GM23338 (cell line): ENCODE measurements at regions not wholly inside any gene's neighbourhood (a gene's known extent, or its start where the extent isn't known, plus 50 kb on each side); places are given as distances from the start of the nearest gene placed in this dataset.

Experiments
- ATAC-seq: fragments of 200-7000 bp; cut with Tn5 transposase; 3 replicates; pipeline ENCODE4 v1.9.1; 2020
- DNase-seq: peaks from one replicate; pipeline ENCODE4 v3.0.0-alpha.2; 2015; ENCODE audit warnings: low spot score
- H2AFZ ChIP-seq: fragments of 200-600 bp; sonication (generic); 2 replicates; pipeline ENCODE4 v1.8.0; 2016; ENCODE audit warnings: antibody characterized with exemption, mild to moderate bottlenecking, moderate library complexity
- H3F3A ChIP-seq: fragments of 200-600 bp; sonication (generic); replicated peaks from 2 replicates; pipeline ENCODE4 v1.8.0; 2017; ENCODE audit warnings: antibody characterized with exemption, mixed run types, low read depth
- H3K27ac ChIP-seq: fragments of 200-600 bp; sonication (generic); 2 replicates; pipeline ENCODE4 v1.6.1; 2016; ENCODE audit warnings: low read depth
- H3K27me3 ChIP-seq: fragments of 200-600 bp; sonication (generic); 2 replicates; pipeline ENCODE4 v1.8.0; 2016; ENCODE audit warnings: mild to moderate bottlenecking, mixed run types, moderate library complexity; ENCODE audit not compliant: insufficient read depth
- H3K36me3 ChIP-seq: fragments of 200-600 bp; sonication (generic); 2 replicates; pipeline ENCODE4 v1.8.0; 2016; ENCODE audit warnings: mild to moderate bottlenecking; ENCODE audit not compliant: insufficient read depth
- H3K4me1 ChIP-seq: fragments of 200-600 bp; sonication (generic); 2 replicates; pipeline ENCODE4 v1.8.0; 2016; ENCODE audit warnings: mild to moderate bottlenecking, moderate library complexity; ENCODE audit not compliant: insufficient read depth
- H3K4me2 ChIP-seq: fragments of 200-600 bp; sonication (generic); 2 replicates; pipeline ENCODE4 v1.7.1; 2017; ENCODE audit warnings: mixed run types
- H3K4me3 ChIP-seq: fragments of 200-600 bp; sonication (generic); 2 replicates; pipeline ENCODE4 v1.6.1; 2016; ENCODE audit warnings: mixed run types
- H3K79me2 ChIP-seq: fragments of 200-600 bp; sonication (generic); replicated peaks from 2 replicates; pipeline ENCODE4 v1.8.0; 2017; ENCODE audit warnings: mild to moderate bottlenecking; ENCODE audit not compliant: insufficient read depth
- H3K9me2 ChIP-seq: fragments of 200-600 bp; sonication (generic); 2 replicates; pipeline ENCODE4 v1.8.0; 2017; ENCODE audit not compliant: insufficient read depth
- H4K20me1 ChIP-seq: fragments of 200-600 bp; sonication (generic); replicated peaks from 2 replicates; pipeline ENCODE4 v1.8.0; 2017; ENCODE audit warnings: mild to moderate bottlenecking; ENCODE audit not compliant: insufficient read depth
- H3K27ac Mint-ChIP-seq: 2 replicates; pipeline ENCODE4 v1.8.0; 2020; ENCODE audit warnings: inconsistent platforms, mild to moderate bottlenecking, moderate library complexity, mixed read lengths
- H3K27me3 Mint-ChIP-seq: 3 replicates; pipeline ENCODE4 v1.8.0; 2022; ENCODE audit warnings: low read depth, mild to moderate bottlenecking, moderate library complexity, mixed read lengths, inconsistent platforms; ENCODE audit not compliant: insufficient read depth, poor library complexity
- H3K36me3 Mint-ChIP-seq: 3 replicates; pipeline ENCODE4 v1.8.0; 2021; ENCODE audit warnings: low read depth, mild to moderate bottlenecking, inconsistent platforms, moderate library complexity, mixed read lengths
- H3K4me1 Mint-ChIP-seq: 3 replicates; pipeline ENCODE4 v1.8.0; 2020; ENCODE audit warnings: mild to moderate bottlenecking, inconsistent platforms, mixed read lengths
- H3K4me3 Mint-ChIP-seq: 3 replicates; pipeline ENCODE4 v1.8.0; 2021; ENCODE audit warnings: moderate library complexity, mild to moderate bottlenecking, inconsistent platforms, mixed read lengths
- H3K9me3 Mint-ChIP-seq: 3 replicates; pipeline ENCODE4 v1.8.0; 2020; ENCODE audit warnings: moderate library complexity, mild to moderate bottlenecking, inconsistent platforms, mixed read lengths
- EZH2phosphoT487 ChIP-seq: fragments of 200-600 bp; sonication (generic); IDR thresholded peaks from one replicate; pipeline ENCODE4 v1.8.1; 2018; ENCODE audit warnings: antibody characterized with exemption; ENCODE audit not compliant: unreplicated experiment
- STAT1 ChIP-seq: IDR thresholded peaks from one replicate; pipeline ENCODE4 v1.6.1; 2016; ENCODE audit warnings: antibody characterized with exemption; ENCODE audit not compliant: unreplicated experiment
- TF ChIP-seq, protein P1 (sequence below), 2 experiments: fragments of 200-600 bp in 1 of 2; sonication (generic) in 1 of 2; conservative IDR thresholded peaks; 2 replicates each; pipeline versions ENCODE4 v1.5.1 to v1.6.1; 2016 to 2017; ENCODE audit warnings: antibody characterized with exemption in 2 of 2, low read depth in 2 of 2, mild to moderate bottlenecking in 2 of 2, moderate library complexity in 1 of 2

DNA sequence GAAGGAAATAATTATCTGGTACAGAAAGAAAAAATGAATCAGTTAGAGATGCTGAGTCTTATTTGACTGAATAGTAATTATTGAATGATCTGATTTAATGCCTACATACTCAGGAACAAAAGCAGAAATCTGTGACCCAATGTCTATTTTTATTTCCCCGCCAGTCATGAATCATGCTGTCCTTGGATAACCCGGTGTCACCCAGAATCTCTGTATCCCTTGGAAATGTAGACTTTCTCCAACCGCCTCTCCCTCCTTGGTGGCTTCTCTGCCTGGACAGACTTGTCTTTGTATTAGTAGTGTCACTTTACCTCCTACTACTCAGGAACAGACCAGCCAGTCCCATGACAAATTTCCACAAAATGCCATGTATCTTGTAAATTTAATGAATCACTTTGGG is 173.3 kb upstream of the PDGFD start (continued):
- TF ChIP-seq, protein P1, sequence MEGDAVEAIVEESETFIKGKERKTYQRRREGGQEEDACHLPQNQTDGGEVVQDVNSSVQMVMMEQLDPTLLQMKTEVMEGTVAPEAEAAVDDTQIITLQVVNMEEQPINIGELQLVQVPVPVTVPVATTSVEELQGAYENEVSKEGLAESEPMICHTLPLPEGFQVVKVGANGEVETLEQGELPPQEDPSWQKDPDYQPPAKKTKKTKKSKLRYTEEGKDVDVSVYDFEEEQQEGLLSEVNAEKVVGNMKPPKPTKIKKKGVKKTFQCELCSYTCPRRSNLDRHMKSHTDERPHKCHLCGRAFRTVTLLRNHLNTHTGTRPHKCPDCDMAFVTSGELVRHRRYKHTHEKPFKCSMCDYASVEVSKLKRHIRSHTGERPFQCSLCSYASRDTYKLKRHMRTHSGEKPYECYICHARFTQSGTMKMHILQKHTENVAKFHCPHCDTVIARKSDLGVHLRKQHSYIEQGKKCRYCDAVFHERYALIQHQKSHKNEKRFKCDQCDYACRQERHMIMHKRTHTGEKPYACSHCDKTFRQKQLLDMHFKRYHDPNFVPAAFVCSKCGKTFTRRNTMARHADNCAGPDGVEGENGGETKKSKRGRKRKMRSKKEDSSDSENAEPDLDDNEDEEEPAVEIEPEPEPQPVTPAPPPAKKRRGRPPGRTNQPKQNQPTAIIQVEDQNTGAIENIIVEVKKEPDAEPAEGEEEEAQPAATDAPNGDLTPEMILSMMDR (conservative IDR thresholded peaks at IDR 0.05; ENCODE audit: low read depth in 2 of 2), result no peak

DNA sequence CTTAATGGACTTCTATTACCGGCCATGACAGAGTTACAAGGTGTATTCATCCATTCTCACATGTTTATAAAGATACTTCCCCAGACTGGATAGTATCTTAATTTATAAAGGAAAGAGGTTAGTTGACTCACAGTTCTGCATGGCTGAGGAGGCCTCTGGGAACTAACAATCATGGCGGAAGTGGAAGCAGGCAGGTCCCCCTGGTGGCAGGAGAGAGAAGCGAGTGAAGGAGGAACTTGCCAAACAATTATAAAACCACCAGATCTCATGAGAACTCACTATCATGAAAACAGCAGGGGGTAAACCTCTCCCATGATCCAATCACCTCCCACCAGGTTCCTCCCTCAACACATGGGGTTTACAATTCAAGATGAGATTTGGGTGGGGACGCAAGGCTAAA is 170.0 kb upstream of the PDGFD start:
- ATAC-seq, result no peak
- peak; percentile 57 for DNase-seq
- H3K27ac Mint-ChIP-seq, result no peak overlapping the region

DNA sequence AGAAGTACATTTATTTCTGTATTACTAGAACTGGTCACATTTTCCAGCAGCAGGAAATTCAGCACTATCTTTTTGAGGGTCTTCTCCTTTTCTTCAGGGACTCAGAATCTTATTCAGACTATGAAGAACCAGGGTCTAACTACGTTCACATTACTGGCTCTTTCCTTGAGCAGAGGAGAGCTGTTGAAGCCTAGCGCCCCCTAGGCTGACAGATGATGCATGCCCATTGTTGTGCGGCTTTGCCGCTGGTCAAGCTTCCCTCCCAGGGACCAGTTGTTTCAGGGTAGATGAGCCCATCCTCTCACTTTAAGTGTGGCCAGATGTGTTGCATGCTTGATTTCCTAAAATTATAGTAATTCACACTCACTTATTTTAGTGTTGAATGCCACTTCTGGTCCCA is 168.2 kb upstream of the PDGFD start:
- ATAC-seq (peak; percentile 94), DNase-seq (peak; percentile 85)
- Mint-ChIP-seq H3K27ac (no peak overlapping the region), H3K9me3 (no peaks in the 10 kb centered on the region), H3K36me3 (no peaks in the 10 kb centered on the region; the same call in 2 of the 3 replicates), H3K4me1 (no peaks in the 10 kb centered on the region), H3K4me3 (no peak overlapping the region), H3K27me3 (no peaks in the 10 kb centered on the region)
- H3F3A ChIP-seq, result no peaks in the 10 kb centered on the region
- H3K4me1 ChIP-seq, result no peaks in the 10 kb centered on the region
- H3K4me3 ChIP-seq, result no peak overlapping the region
- TF ChIP-seq, protein P1 (conservative IDR thresholded peaks at IDR 0.05; ENCODE audit: low read depth in 2 of 2), result peak; percentile 91 to 96
- no peak for TF ChIP-seq STAT1
- no peaks in the 10 kb centered on the region for H3K27me3 ChIP-seq
- no peak overlapping the region for H3K27ac ChIP-seq
- no peaks in the 10 kb centered on the region for H3K9me2 ChIP-seq
- no peaks in the 10 kb centered on the region for H3K36me3 ChIP-seq
- no peaks in the 10 kb centered on the region for H4K20me1 ChIP-seq
- H3K79me2 ChIP-seq, result no peaks in the 10 kb centered on the region
- no peak overlapping the region for H3K4me2 ChIP-seq
- H2AFZ ChIP-seq, result no peak overlapping the region

More for the DNA sequence above, 170.0 kb upstream of the PDGFD start:
- H3K4me1 Mint-ChIP-seq, result no peaks in the 10 kb centered on the region
- Histone ChIP-seq H3K27me3 (no peaks in the 10 kb centered on the region), H3K79me2 (no peaks in the 10 kb centered on the region), H3K4me1 (no peaks in the 10 kb centered on the region), H3K4me3 (no peak overlapping the region), H3K36me3 (no peaks in the 10 kb centered on the region), H3K4me2 (no peak overlapping the region), H3K27ac (no peak overlapping the region), H3K9me2 (no peaks in the 10 kb centered on the region), H3F3A (no peaks in the 10 kb centered on the region), H2AFZ (no peak overlapping the region), H4K20me1 (no peaks in the 10 kb centered on the region)
- H3K27me3 Mint-ChIP-seq, result no peaks in the 10 kb centered on the region
- no peaks in the 10 kb centered on the region for H3K9me3 Mint-ChIP-seq
- TF ChIP-seq, protein P1 (conservative IDR thresholded peaks at IDR 0.05; ENCODE audit: low read depth in 2 of 2), result peak; percentile 67
- no peak for TF ChIP-seq EZH2phosphoT487
- no peak overlapping the region for H3K4me3 Mint-ChIP-seq
- no peaks in the 10 kb centered on the region; the same call in 2 of the 3 replicates for H3K36me3 Mint-ChIP-seq
